ENCODE measurements at regions not wholly inside any gene's neighbourhood (a gene's known extent, or its start where the extent isn't known, plus 50 kb on each side); places are given as distances from the start of the nearest gene placed in this dataset.

DNA sequence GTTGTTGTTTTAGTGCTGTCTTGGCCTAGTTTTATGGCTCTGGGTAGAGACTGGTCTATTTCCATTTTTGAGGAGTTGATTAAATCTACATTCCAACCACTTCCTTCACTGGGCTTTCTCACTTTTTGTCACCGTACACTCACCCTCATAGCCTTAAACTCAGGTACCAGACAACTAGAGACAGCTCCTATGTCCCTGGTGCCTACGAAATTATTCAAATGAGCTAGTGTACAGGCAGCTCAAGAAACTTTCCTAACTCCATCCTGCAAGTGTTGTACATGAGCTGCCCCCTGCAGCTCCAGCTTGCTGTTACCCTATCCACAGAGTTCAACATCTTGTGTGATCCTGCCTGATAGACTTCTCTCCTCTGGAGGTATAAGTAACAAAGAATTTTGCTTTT is 704.8 kb upstream of the RGS18 start:
- TF ChIP-seq ZNF274 (IDR thresholded peaks at IDR 0.05; ENCODE audit: low read depth, low read length) (no peak), SUZ12 (IDR thresholded peaks at IDR 0.05; ENCODE audit: extremely low read depth, insufficient read depth, insufficient read length) (no peak)

Data from NT2/D1 (cell line).